Vagina (tissue), 2 donors: ENCODE measurements at regions not wholly inside any gene's neighbourhood (a gene's known extent, or its start where the extent isn't known, plus 50 kb on each side); places are given as distances from the start of the nearest gene placed in this dataset.

Experiments
- CTCF ChIP-seq, 3 experiments: fragments of 450-650 bp in 2 of 3; fragments of 200-600 bp in 1 of 3; sonication (generic) in 1 of 3; IDR thresholded peaks; one replicate each; pipeline ENCODE4 v1.5.1; 2017 to 2019; ENCODE audit warnings: antibody characterized with exemption in 3 of 3, mild to moderate bottlenecking in 2 of 3, moderate library complexity in 2 of 3
- POLR2AphosphoS5 ChIP-seq, 2 donors: sonication (generic); formaldehyde crosslinking; IDR thresholded peaks; one replicate each; pipeline ENCODE4 v1.9.0; 2017; ENCODE audit warnings: antibody characterized with exemption in 2 of 2, mild to moderate bottlenecking in 2 of 2, low read depth in 1 of 2; ENCODE audit not compliant: insufficient read depth in 1 of 2

GRCh38 chr1:115577513-115577912, 64.3 kb upstream of the VANGL1 start:
- TF ChIP-seq POLR2AphosphoS5 (IDR thresholded peaks at IDR 0.05; ENCODE audit: insufficient read depth in 1 of 2, low read depth in 1 of 2) (no peak), CTCF (IDR thresholded peaks at IDR 0.05) (no peak)
